A549 (cell line): ENCODE measurements at regions not wholly inside any gene's neighbourhood (a gene's known extent, or its start where the extent isn't known, plus 50 kb on each side); places are given as distances from the start of the nearest gene placed in this dataset.

Experiments
- ATAC-seq, 2 experiments: fragments of 200-7000 bp in 1 of 2; fragments of >200 bp in 1 of 2; cut with Nextera tagmentation in 1 of 2; cut with Tn5 transposase in 1 of 2; 3 replicates each; pipeline versions ENCODE4 v1.8.0 to v1.9.1; 2018 to 2020; ENCODE audit warnings: mild to moderate bottlenecking in 1 of 2, moderate library complexity in 1 of 2
- CTCF ChIA-PET: fragments of 300-600 bp; sonication (Branson Sonifier 250); formaldehyde crosslinking; extraction: SDS; loops from one replicate; lab custom pipeline; 2021; ENCODE audit warnings: antibody characterized with exemption, inconsistent platforms; lab: Yijun Ruan, JAX
- POLR2A ChIA-PET: fragments of 350-600 bp; formaldehyde crosslinking; extraction: SDS; loops from one replicate; lab custom pipeline; 2021; ENCODE audit warnings: antibody characterized with exemption, inconsistent platforms; lab: Yijun Ruan, JAX
- DNase-seq, 2 experiments: peaks; one replicate each; pipeline versions ENCODE4 v3.0.0 to v3.0.0-alpha.2; 2011 to 2016; ENCODE audit warnings: low read depth in 1 of 2, low spot score in 1 of 2
- FAIRE-seq: peaks from 2 replicates; lab custom pipeline; 2011; peaks lifted over from hg19 to GRCh38; lab: Jason Lieb, UNC
- H3K27ac ChIP-seq, 2 experiments: fragments of >200 bp; sonication (Bioruptor Twin); formaldehyde crosslinking; 3 replicates each; pipeline ENCODE4 v1.5.1; 2016 to 2017
- H3K4me1 ChIP-seq: fragments of >200 bp; sonication (Bioruptor Twin); formaldehyde crosslinking; 3 replicates; pipeline ENCODE4 v1.6.1; 2016
- H3K4me2 ChIP-seq: fragments of >200 bp; sonication (Bioruptor Twin); formaldehyde crosslinking; 3 replicates; pipeline ENCODE4 v1.6.1; 2016
- H3K4me3 ChIP-seq: fragments of >200 bp; sonication (Bioruptor Twin); formaldehyde crosslinking; 3 replicates; pipeline ENCODE4 v1.5.1; 2016
- H3K9me3 ChIP-seq: fragments of >200 bp; sonication (Bioruptor Twin); formaldehyde crosslinking; 3 replicates; pipeline ENCODE4 v1.6.1; 2016
- CBX2 ChIP-seq: fragments of 200-600 bp; sonication (generic); IDR thresholded peaks from 2 replicates; pipeline ENCODE4 v1.6.1; 2016; ENCODE audit warnings: low read depth, mild to moderate bottlenecking, borderline replicate concordance
- CHD4 ChIP-seq: fragments of 200-600 bp; sonication (generic); IDR thresholded peaks from 2 replicates; pipeline ENCODE4 v1.6.1; 2016; ENCODE audit warnings: antibody characterized with exemption, mild to moderate bottlenecking, borderline replicate concordance
- EHF ChIP-seq: fragments of 250-450 bp; sonication (Bioruptor Pico); IDR thresholded peaks from 2 replicates; pipeline ENCODE4 v1.5.0; 2020; ENCODE audit warnings: mild to moderate bottlenecking
- EHMT2 ChIP-seq: fragments of 200-600 bp; sonication (generic); IDR thresholded peaks from 2 replicates; pipeline ENCODE4 v1.6.1; 2016; ENCODE audit warnings: antibody characterized with exemption, low read depth, mild to moderate bottlenecking, moderate library complexity
- EP300 ChIP-seq, 2 experiments: fragments of >200 bp; sonication (Bioruptor Twin); formaldehyde crosslinking; IDR thresholded peaks; 2 replicates in 1 of 2; 3 replicates in 1 of 2; pipeline ENCODE4 v1.6.1; 2016 to 2017
- ESRRA ChIP-seq: fragments of 150-350 bp; IDR thresholded peaks from 2 replicates; pipeline ENCODE4 v1.6.1; 2014; ENCODE audit warnings: mild to moderate bottlenecking, low read length, borderline replicate concordance
- FOSB ChIP-seq: fragments of 250-450 bp; sonication (Bioruptor Pico); IDR thresholded peaks from 2 replicates; pipeline ENCODE4 v1.5.0; 2020; ENCODE audit warnings: mild to moderate bottlenecking, moderate library complexity
- FOSL2 ChIP-seq, 2 experiments: fragments of 450-650 bp in 1 of 2; fragments of >200 bp in 1 of 2; sonication (Bioruptor Twin) in 1 of 2; formaldehyde crosslinking; IDR thresholded peaks; 2 replicates each; pipeline versions ENCODE4 v1.5.0 to v1.6.1; 2016 to 2020; ENCODE audit warnings: mild to moderate bottlenecking in 1 of 2, moderate library complexity in 1 of 2
- FOXS1 ChIP-seq: fragments of 250-450 bp; sonication (Bioruptor Pico); IDR thresholded peaks from 2 replicates; pipeline ENCODE4 v1.5.0; 2020; ENCODE audit warnings: mild to moderate bottlenecking, moderate library complexity
- HEYL ChIP-seq: fragments of 250-450 bp; sonication (Bioruptor Pico); IDR thresholded peaks from 2 replicates; pipeline ENCODE4 v1.8.0; 2021; ENCODE audit warnings: mild to moderate bottlenecking, moderate library complexity
- HOXA7 ChIP-seq: fragments of 250-450 bp; sonication (Bioruptor Pico); IDR thresholded peaks from 2 replicates; pipeline ENCODE4 v1.5.0; 2020; ENCODE audit warnings: mild to moderate bottlenecking, moderate library complexity
- HOXB13 ChIP-seq: fragments of 250-450 bp; sonication (Bioruptor Pico); IDR thresholded peaks from 2 replicates; pipeline ENCODE4 v1.5.0; 2020; ENCODE audit warnings: low read depth, mild to moderate bottlenecking, moderate library complexity
- MAZ ChIP-seq: fragments of 150-350 bp; IDR thresholded peaks from 2 replicates; pipeline ENCODE4 v1.6.1; 2014; ENCODE audit warnings: antibody characterized with exemption, low read depth, low read length, borderline replicate concordance
- NR3C1 ChIP-seq: fragments of >200 bp; sonication (Bioruptor Twin); formaldehyde crosslinking; IDR thresholded peaks from 3 replicates; pipeline ENCODE4 v1.6.1; 2017
- POLR2A ChIP-seq: IDR thresholded peaks from 2 replicates; pipeline ENCODE4 v1.6.1; 2012; ENCODE audit warnings: mild to moderate bottlenecking, low read length
- RARB ChIP-seq: fragments of 250-450 bp; sonication (Bioruptor Pico); IDR thresholded peaks from 2 replicates; pipeline ENCODE4 v1.8.0; 2021; ENCODE audit warnings: mild to moderate bottlenecking, moderate library complexity
- RCOR1 ChIP-seq: fragments of 150-350 bp; IDR thresholded peaks from 2 replicates; pipeline ENCODE4 v1.6.1; 2014; ENCODE audit warnings: antibody characterized with exemption, low read length, low read depth
- ZFP36 ChIP-seq: fragments of 450-650 bp; IDR thresholded peaks from 2 replicates; pipeline ENCODE4 v1.6.1; 2014; ENCODE audit warnings: borderline replicate concordance; ENCODE audit not compliant: partially characterized antibody
- WGBS: methylation state at CpG from one replicate; pipeline ENCODE4 v1.1.6; 2017; ENCODE audit errors: missing lambda C conversion rate; 5-methylcytosine and 5-hydroxymethylcytosine counted together
- TF ChIP-seq, protein P1 (sequence below): fragments of 200-600 bp; sonication (generic); IDR thresholded peaks from 2 replicates; pipeline ENCODE4 v1.6.1; 2016; ENCODE audit warnings: antibody characterized with exemption, mild to moderate bottlenecking, moderate library complexity
- TF ChIP-seq, protein P2 (sequence below): IDR thresholded peaks from 2 replicates; pipeline ENCODE4 v1.6.1; 2012
- TF ChIP-seq, protein P3 (sequence below): IDR thresholded peaks from 2 replicates; pipeline ENCODE4 v1.6.1; 2012

DNA sequence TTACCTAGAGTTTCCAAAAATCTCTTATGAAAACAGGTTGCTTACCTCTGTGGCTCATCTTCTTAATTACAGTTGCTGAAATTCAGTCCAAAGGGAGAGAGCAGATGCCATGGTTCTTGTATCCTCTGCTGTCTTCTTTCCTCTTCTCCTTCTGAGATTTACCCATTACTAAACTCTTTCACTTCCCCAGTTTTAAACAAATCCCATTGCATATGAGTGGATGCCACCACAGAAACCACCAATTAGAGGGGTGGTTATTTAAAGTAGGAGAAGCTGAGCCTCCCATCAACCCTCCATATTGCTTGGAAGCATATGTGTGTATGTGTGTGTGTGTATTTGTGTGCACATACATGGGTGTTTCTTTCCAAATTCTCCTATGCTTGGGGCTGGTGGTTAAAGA, 128.5 kb upstream of the KCNK1 start:
- no peak overlapping the region for H3K4me2 ChIP-seq
- CTCF ChIA-PET: no interaction called here
- no peak for ATAC-seq
- H3K4me3 ChIP-seq: no peak overlapping the region
- peaks cover 16% of the 10 kb centered on the region; the same call in 2 of the 3 replicates for H3K9me3 ChIP-seq
- no peak overlapping the region for H3K27ac ChIP-seq
- H3K4me1 ChIP-seq: no peaks in the 10 kb centered on the region
- no peak for FAIRE-seq
- no peak for TF ChIP-seq NR3C1
- TF ChIP-seq EHF (CRISPR knock-in tag): no peak
- no peak for TF ChIP-seq RCOR1
- TF ChIP-seq, protein P1, sequence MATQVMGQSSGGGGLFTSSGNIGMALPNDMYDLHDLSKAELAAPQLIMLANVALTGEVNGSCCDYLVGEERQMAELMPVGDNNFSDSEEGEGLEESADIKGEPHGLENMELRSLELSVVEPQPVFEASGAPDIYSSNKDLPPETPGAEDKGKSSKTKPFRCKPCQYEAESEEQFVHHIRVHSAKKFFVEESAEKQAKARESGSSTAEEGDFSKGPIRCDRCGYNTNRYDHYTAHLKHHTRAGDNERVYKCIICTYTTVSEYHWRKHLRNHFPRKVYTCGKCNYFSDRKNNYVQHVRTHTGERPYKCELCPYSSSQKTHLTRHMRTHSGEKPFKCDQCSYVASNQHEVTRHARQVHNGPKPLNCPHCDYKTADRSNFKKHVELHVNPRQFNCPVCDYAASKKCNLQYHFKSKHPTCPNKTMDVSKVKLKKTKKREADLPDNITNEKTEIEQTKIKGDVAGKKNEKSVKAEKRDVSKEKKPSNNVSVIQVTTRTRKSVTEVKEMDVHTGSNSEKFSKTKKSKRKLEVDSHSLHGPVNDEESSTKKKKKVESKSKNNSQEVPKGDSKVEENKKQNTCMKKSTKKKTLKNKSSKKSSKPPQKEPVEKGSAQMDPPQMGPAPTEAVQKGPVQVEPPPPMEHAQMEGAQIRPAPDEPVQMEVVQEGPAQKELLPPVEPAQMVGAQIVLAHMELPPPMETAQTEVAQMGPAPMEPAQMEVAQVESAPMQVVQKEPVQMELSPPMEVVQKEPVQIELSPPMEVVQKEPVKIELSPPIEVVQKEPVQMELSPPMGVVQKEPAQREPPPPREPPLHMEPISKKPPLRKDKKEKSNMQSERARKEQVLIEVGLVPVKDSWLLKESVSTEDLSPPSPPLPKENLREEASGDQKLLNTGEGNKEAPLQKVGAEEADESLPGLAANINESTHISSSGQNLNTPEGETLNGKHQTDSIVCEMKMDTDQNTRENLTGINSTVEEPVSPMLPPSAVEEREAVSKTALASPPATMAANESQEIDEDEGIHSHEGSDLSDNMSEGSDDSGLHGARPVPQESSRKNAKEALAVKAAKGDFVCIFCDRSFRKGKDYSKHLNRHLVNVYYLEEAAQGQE: no peak
- TF ChIP-seq HOXB13 (CRISPR knock-in tag): no peak
- TF ChIP-seq HEYL: no peak
- TF ChIP-seq, protein P2, sequence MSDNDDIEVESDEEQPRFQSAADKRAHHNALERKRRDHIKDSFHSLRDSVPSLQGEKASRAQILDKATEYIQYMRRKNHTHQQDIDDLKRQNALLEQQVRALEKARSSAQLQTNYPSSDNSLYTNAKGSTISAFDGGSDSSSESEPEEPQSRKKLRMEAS: no peak
- TF ChIP-seq ESRRA: no peak
- TF ChIP-seq ZFP36: no peak
- no peak for TF ChIP-seq MAZ
- TF ChIP-seq FOSL2 (IDR thresholded peaks at IDR 0.05): no peak
- no peak for TF ChIP-seq FOSL2 (CRISPR knock-in tag; IDR thresholded peaks at IDR 0.05)
- no peak for TF ChIP-seq CBX2
- no peak for TF ChIP-seq EHMT2
- TF ChIP-seq FOSB: no peak
- TF ChIP-seq RARB (CRISPR knock-in tag): no peak
- TF ChIP-seq POLR2A: no peak
- no peak for DNase-seq
- POLR2A ChIA-PET: no interaction called here

DNA sequence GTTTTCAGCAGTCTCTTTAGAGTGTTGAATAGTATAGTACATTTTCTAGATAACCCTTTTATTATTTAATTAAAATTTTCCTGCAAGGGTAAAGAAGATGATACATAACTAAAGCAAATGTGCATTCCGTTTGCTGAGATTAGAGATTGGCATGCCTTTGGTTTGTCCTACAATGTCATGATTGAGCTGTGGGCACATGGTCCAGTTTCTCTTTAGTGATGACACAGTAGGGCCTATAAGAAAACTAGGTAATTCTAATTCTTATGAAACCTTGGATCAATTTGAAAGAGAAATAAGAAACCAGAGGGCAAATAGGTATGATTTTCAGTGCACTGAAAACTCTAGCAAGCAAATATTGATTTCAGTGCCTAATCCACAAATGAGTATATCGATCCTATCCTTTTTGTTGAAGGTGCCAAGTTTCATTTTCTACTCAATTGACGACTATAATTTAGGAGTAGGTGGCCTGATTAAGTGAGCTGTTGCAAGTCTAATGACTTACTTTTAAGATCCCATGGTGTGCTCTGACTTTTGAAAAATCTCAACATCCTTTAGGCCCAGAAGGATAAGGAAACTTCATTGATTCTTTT, 128.0 kb upstream of the KCNK1 start:
- H3K27ac ChIP-seq: no peak overlapping the region
- WGBS: 13% methylated on average over 3 of the region's 3 CpGs
- H3K4me2 ChIP-seq: no peak overlapping the region
- TF ChIP-seq FOXS1 (CRISPR knock-in tag) (no peak), HOXA7 (CRISPR knock-in tag) (no peak), EP300 (IDR thresholded peaks at IDR 0.05) (no peak), CHD4 (no peak)
- TF ChIP-seq, protein P3, sequence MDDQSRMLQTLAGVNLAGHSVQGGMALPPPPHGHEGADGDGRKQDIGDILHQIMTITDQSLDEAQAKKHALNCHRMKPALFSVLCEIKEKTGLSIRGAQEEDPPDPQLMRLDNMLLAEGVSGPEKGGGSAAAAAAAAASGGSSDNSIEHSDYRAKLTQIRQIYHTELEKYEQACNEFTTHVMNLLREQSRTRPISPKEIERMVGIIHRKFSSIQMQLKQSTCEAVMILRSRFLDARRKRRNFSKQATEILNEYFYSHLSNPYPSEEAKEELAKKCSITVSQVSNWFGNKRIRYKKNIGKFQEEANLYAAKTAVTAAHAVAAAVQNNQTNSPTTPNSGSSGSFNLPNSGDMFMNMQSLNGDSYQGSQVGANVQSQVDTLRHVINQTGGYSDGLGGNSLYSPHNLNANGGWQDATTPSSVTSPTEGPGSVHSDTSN: no peak
- TF ChIP-seq, protein P2: no peak
- TF ChIP-seq, all 56 proteins: peak for 0
- peaks cover 18% of the 10 kb centered on the region; the same call in 2 of the 3 replicates for H3K9me3 ChIP-seq
- CTCF ChIA-PET: no interaction called here
- FAIRE-seq (no peak), DNase-seq (no peak), ATAC-seq (no peak)
- no peak overlapping the region for H3K4me3 ChIP-seq
- POLR2A ChIA-PET: no interaction called here
- H3K4me1 ChIP-seq: no peaks in the 10 kb centered on the region
